GM18508 (cell line): ENCODE measurements at regions not wholly inside any gene's neighbourhood (a gene's known extent, or its start where the extent isn't known, plus 50 kb on each side); places are given as distances from the start of the nearest gene placed in this dataset.
"Not testable (repeated sequence)": the region's sequence is repeated elsewhere in the genome, so short reads cannot be mapped to it uniquely, and the experiment has no call there.

Experiments
- ATAC-seq: cut with Tn5 transposase; IDR thresholded peaks from one replicate; pipeline ENCODE4 v1.9.1; 2021; ENCODE audit warnings: moderate number of reproducible peaks; ENCODE audit not compliant: insufficient read depth, unreplicated experiment

DNA sequence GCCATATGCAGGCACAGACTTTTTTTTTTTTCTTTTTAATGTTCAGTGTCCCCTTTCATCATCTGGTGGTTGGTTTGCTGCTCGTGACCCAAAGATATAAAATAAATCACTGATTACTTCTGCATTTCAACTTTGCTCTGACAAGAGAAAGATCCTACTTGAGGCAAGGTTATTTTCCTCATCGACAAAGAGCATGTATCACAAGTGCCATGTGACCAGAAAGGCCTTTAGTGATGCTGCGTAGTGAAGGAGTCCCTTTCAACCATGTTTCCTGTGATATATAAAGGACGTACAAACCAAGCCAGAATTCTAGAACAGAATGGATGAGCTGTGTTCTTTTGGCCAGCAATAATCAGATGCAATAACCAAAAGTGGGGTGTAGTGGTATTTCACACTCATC lies 323.4 kb upstream of the PSMD7 start:
- ATAC-seq: no peak

DNA sequence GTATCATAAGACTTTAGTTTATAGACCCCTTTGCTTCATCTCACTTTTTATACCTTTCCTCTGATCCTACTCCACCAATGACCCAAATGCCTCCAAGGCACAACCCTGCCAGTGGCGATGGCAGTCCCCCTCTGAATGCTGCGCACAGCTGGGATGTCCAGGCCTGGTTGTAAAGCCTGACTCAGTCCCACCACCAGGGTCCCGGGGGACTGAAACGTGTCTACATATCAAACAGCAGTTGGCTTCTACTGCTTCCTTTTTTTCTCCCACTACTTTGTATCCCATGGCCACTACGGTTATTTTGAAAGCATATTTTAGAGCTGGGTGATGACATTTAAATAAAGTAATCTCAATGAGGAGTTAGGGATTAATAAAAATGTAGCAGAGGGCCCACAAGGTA lies 329.8 kb upstream of the PSMD7 start:
- ATAC-seq: no peak

DNA sequence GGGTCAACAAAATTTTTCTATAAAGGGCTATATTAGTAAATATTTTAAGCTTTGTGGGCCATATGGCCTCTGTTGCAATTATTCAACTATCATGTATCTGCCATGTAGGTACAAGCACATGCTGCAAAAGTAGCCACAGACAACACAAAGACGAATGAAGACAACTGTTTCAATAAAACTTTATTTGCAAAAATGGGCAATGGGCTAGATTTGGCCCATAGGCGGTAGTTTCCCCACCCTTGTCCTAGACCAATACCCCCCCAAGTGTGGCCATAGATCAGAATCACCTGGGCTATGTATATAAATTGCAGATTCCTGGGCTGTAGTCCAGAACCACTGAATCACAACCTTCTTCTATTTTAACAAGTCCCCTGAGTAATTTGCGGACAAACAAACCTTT lies 331.0 kb upstream of the PSMD7 start:
- no peak for ATAC-seq

DNA sequence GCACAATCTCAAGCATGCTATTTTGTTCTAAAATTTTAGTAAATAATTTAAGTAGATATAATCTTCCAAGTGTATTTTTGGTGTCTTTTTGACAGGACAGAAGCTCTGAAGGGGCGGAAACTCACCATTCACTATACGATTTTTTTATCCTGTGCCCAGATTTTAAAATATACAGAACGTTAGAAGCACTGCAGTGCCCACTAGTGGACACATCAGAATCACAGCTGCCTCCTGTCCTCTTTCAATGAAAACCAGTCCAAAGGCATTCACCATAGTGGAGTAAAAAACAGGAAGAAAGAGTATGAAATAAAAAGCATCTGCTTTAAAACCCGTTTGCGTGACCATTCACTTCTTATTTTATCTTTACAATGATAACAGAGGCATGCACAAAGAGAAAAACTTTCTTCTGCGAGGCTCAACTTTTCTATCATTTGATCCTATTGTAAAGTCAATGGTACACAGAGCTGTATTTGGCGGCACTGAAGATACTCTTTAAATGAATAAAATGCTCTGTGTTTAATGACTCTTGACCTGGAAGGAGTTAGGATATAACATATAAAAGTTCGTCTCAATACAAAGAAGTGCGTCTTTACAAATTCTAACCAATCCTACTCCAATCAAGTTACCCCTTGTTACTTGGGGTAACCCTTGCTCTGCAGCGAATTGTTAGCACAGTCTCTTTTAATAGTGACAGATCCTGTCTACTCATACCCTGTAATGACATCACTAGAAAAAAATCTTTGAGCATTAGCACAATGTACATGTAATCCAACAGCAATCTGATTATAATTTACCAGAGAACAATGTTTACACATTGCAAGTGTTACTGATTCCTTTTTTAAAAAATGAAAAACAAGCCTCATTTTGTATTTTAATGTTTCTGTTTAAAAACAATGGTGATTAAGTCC lies 339.8 kb upstream of the PSMD7 start:
- no peak for ATAC-seq

DNA sequence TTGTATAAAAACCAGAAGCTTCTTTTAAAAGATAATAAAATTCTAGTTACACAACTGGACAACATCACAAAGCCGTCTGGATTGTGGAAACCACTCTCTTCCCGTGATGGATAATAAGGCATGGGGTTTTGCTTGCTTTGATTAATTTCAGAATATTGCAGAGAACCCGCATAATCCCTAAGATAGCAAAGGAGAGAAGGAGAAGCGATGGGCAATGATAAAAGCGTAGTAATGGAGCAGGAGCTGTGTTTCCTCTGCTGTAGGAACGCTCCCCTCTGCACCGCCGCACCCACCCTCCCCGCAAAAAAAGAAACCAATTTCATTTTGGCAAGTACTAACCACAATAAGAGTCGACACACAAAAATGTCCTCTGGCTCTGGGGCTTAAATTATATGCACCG lies 340.9 kb upstream of the PSMD7 start:
- ATAC-seq: no peak

DNA sequence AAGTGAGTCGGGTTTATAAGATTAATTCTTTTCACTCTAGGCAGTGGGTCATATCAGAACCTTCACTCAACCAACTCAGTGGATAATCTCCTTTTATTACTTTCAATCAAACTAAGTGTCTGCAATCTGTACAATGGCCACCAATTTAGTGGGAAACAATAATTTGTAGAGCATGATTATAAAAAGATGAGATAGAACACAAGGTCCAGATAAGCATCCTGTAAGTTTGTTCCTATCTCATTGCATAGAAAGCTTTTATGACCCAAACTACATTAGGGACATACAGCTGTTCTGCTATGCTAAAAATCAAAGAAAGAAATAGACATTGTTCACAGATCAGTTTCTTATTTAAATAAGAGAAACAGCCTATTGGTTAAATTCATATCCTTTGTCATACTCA lies 341.4 kb upstream of the PSMD7 start:
- ATAC-seq: no peak

DNA sequence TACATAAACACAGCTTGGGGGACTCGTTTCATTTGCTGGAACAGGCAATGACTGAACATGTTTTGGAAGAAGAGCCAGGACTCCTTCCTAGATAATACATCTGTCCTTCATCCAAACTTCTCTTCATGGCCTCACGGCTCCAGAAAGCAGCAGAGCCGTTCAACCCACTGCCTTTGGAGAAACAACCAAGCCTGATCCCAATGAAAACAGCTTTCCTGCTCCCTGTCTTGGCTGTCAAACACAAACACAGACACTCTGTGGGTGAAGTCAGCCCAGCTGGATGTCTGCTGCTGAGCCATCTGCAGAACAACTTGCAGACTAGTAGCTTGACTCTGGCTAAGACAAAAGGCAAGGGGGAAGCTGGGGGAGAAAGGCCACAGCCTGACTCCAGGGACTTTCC lies 345.1 kb upstream of the PSMD7 start:
- no peak for ATAC-seq

DNA sequence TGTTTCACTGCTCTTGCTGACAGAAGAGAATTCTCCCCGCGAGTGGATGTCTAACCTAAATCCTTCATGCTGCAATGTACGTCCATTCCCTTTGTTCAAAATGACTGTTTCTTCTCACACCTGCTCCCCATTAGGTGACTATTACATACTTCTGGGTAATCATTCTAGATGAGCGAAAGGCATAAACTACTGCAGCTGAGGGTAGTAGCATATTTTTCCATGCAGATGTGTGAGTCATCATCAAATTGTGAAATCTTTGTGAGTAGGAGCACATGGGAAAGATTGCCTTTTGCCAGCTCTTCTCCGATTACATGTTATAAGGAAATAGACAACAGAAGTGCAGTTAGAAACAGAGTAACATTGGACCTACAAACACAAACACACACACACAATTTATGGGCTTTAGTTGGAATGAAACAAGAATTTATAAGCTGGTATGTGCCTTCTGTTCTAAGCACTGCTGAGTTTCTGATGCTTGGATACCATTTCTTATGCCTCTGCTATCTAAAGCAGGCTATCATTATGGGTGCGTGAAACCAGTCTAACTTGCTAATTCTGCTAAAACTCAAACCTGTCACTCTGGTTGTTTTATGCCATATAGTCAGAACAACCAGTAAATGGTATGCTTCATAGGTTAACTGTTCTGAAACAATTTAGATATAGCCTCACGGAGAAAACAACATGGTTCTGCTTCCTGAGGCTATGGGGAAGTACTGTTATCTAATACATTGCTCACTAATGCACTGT lies 346.9 kb upstream of the PSMD7 start:
- ATAC-seq: no peak

DNA sequence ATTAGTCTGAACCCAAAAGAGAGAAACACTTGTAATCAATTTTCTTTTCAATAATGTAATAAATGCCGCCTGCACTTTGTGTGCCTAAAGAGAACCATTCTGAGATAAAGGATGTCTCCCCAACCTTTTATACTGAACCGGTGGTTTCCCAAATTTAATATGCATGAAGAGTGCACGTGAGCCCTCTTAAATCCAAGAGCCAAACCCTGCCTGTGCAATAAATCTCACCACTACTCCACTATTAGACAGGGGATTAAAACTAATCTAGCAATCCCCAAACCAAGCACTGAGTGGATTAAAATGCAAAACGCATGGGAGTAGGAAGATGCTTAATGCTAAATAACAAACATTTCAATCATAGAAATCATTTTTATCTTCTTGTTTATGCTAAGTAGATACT lies 351.0 kb upstream of the PSMD7 start:
- no peak for ATAC-seq

DNA sequence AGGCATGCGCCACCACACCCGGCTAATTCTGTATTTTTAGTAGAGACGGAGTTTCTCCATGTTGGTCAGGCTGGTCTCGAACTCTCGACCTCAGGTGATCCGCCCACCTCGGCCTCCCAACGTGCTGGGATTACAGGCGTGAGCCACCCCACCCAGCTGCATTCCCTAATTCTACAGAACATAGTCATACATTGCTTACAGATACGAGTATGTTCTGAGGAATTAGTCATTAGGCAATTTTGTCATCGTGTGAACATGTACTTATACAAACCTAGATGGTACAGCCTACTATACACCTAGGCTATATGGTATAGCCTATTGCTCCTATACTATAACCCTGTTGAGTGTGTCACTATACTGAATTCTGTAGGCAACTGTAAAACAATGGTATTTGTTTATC lies 353.4 kb upstream of the PSMD7 start:
- ATAC-seq: not testable (repeated sequence)

DNA sequence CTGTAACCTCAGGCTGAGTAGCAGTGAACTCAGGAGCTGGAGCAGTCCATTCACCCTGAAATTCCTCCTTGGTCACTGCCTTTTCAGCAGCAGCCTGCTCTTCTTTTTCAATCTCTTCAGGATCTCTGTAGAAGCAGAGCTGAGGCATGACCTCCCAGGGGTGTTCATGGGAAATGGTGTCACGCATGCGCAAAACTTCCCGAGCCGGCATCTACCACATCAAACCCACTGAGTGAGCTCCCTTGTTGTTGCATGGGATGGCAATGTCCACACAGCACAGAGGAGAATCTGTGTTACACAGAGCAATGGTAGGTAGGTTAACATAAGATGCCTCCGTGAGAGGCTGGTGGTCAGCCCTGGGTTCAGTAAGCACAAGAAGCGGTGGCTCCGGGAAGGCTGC lies 355.8 kb upstream of the PSMD7 start:
- not testable (repeated sequence) for ATAC-seq

DNA sequence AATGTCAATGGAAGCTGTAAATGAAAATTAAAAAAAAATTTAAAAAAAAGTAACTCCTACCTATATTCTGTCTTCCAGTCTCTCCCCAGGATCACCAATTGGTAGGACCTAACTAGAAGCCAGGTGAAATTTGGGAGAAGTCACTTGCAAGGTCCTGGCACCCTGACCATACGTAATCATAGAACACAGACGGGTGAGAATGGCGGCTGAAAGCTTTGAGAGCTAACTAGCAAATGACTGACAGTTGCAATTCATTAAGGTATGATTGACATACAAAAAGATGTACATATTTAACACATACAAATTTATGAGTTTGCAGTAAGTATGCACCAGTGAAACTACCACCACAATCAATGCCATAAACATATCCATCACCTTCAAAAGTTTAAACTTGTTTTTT lies 372.7 kb upstream of the PSMD7 start:
- ATAC-seq: no peak

DNA sequence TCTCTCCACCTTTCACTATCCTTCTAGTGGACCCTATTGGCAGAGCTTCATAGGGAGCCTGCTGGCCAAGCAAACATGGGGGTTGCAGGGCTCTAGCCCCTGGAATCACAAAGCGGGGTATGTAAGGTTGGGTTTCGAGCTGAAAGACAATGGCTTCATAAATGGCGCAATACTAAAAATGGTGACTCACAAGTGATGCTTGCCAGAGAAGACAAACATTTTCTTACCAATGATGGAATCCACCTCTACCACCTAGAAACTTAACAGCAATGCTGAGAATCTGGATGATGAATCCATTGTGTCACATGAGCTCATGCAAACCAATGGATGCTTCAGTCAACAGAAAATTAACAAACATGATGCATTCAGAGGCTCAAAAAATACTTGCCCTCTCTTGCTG lies 375.3 kb upstream of the PSMD7 start:
- no peak for ATAC-seq

DNA sequence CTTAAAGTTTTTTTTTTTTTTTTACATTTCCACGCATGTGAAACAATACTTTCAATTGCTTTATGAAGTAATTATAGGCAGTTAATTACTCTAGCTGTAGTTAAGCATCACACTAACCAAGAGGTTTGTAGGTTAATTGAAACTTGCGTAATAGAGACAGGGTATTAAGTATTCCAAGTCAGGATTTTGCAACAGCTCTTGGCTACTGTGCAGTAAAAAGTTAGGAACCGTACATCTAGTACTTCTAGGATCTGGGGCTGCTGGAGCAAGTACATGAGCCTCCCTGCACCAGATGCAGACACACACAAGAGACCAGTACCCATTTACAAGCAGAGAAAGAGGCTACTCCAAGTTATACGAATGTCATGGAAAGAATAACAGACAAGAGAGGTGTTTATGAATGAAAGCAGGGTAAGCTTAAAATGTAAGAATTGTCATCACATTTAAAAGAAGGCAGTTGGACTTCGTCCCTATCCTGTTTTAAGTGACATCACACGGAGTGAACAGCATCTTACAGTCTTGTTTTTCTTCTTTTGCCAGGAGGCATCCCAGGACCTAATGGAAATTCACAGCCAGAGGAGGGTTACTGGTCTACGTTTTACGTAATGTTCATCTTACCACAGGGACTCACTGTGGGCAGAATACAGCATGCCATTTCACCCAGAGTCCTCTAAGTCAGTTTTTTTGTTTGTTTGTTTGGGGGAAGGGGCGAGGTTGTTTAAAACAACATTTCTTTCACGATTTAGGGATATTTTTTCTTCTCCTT lies 379.6 kb upstream of the PSMD7 start:
- no peak for ATAC-seq

DNA sequence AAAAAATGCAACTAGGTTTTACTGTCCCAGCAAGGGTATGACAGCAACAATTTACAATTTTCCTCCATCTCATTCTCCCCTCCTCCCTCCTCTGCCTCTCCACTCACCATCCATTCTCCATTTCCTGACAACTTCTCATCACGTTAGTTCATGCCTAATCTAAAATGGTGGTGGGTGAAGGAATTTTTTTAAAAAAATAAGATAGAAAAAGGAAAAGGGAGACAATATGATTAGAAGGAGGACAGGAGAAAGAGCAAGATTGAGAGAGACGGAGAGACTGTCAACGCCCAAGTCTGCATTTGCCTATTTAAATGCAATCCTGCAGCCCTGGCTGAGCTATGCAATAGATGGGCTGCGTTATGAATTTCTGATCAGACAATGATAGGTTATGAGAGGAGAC lies 380.7 kb upstream of the PSMD7 start:
- ATAC-seq: no peak

DNA sequence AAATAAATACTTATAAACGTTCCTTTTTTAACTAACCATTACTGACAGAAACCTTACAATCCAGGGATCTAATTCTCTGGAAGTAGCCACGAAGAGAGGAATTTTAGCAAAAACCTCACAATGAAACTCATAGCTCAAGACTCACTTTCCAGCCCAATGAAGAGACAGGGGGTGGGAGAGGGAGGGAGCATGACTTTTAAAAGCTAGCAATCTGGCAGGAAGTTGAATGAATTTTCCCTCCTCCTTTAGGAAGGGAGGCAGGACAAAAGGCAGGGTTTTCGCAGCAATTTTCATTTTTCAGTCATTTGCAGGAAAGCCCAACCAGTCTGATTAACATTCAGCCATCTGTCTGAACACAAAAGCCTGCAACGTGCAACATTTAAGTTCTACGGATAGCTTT lies 381.5 kb upstream of the PSMD7 start:
- no peak for ATAC-seq

DNA sequence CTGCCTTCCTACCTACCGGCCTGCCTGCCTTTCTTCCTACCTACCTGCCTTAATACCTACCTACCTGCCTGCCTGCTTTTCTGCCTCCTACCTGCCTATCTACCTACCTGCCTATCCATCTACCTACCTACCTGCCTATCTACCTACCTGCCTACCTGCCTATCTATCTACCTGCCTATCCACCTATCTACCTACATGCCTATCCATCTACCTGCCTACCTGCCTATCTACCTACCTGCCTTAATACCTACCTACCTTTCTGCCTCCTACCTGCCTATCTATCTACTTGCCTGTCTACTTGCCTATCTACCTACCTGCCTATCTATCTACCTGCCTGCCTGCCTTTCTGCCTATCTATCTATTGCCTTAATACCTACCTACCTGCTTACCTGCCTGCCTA lies 383.8 kb upstream of the PSMD7 start:
- ATAC-seq: no peak

DNA sequence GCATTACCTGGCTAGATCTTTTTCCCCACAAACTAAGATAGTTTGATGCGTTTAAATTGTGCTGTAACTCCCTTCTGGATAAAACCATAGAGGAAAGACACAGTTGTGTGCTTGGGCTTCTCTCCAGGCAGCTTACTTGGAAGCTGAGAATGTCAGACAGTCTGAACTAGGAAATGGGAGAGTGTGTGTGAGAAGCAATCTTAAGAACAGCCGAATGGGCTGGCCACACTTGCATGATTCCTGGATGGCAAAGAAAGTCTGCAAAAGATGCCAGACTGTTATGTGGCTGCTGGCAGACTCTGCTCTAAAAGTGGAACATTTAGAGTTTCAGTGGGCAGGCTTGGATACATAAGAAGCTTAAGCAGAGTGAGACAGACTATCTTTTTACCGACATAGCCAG lies 384.3 kb upstream of the PSMD7 start:
- no peak for ATAC-seq

DNA sequence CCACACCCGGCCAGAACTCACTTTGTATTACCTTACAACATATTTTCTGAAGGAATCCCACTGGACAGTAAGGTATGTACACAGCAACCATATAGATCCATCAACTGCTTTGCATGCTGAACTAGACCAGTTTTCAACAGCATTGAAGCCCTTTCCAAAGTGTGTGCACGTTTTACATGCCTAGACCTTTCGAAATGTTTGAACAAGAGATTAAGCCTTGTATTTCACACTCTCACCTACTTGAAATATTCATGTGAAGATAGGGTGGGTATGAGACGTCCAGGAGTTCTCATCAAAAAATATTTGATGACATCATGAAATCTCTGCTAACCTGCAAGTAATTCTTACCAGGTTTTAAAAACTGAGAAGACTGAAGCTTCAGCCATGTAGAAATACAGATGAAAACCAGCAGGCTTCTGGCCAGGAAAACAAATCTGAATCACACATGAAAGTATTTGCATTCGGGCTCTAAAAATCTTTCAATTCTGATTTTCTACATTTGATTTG lies 387.0 kb upstream of the PSMD7 start:
- ATAC-seq: no peak

DNA sequence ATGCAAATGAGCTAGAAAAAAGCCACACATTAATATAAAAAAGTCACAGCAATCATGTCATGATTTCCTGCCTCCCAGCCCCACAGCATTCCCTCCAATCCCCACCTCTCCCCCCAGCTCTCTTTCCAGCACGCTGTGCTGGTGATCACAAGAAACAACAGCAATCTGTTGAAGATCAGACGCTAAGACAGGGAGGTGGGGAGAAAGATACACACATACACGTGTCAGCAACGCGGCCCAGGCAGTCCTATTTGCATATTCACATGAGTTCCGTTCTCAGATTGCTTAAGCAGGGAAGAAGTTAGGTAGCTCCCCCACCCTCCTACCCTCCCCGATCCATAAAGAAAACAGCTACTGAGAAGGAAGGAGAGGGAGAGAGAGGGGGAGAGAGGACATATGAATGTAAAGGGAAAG lies 405.5 kb upstream of the PSMD7 start:
- ATAC-seq: no peak
